Activated CD8-positive, alpha-beta T cell treated with anti-CD3 and anti-CD28 coated beads for 36 hours (primary cell): ENCODE measurements at regions not wholly inside any gene's neighbourhood (a gene's known extent, or its start where the extent isn't known, plus 50 kb on each side); places are given as distances from the start of the nearest gene placed in this dataset.
"Not testable (repeated sequence)": the region's sequence is repeated elsewhere in the genome, so short reads cannot be mapped to it uniquely, and the experiment has no call there.

Source experiments
- ATAC-seq: fragments of 200-7000 bp; cut with Tn5 transposase; one replicate; pipeline ENCODE4 v1.10.0; 2021; ENCODE audit warnings: mild to moderate bottlenecking, moderate library complexity
- CTCF ChIA-PET: fragments of 350-600 bp; sonication (Branson Sonifier 250); formaldehyde crosslinking; loops from one replicate; lab custom pipeline; 2021; ENCODE audit warnings: antibody characterized with exemption; lab: Charles Lee
- POLR2A ChIA-PET: fragments of 350-600 bp; sonication (Branson Sonifier 250); formaldehyde crosslinking; loops from one replicate; lab custom pipeline; 2021; ENCODE audit warnings: antibody characterized with exemption; lab: Charles Lee
- DNase-seq: peaks from one replicate; pipeline ENCODE4 v3.0.0-alpha.2; 2020
- H3K27ac Mint-ChIP-seq: one replicate; pipeline ENCODE4 v1.8.0; 2021; ENCODE audit warnings: mild to moderate bottlenecking, mixed read lengths
- H3K27me3 Mint-ChIP-seq: one replicate; pipeline ENCODE4 v1.8.0; 2021; ENCODE audit warnings: mixed read lengths
- H3K36me3 Mint-ChIP-seq: one replicate; pipeline ENCODE4 v1.8.0; 2021; ENCODE audit warnings: low read depth, mixed read lengths
- H3K4me1 Mint-ChIP-seq: one replicate; pipeline ENCODE4 v1.8.0; 2021; ENCODE audit warnings: low read depth, mixed read lengths
- H3K4me3 Mint-ChIP-seq: one replicate; pipeline ENCODE4 v1.8.0; 2021; ENCODE audit warnings: mild to moderate bottlenecking, moderate library complexity, mixed read lengths
- H3K9me3 Mint-ChIP-seq: one replicate; pipeline ENCODE4 v1.8.0; 2021; ENCODE audit warnings: mixed read lengths
- intact Hi-C: fragments of 100-400 bp; cut with micrococcal nuclease; formaldehyde crosslinking; loops from one replicate; pipeline ENCODE4 v1.10.0; 2022
- TF ChIP-seq, protein P1 (sequence below): fragments of 200-600 bp; IDR thresholded peaks from one replicate; pipeline ENCODE4 v1.8.0; 2022; ENCODE audit warnings: antibody characterized with exemption, mild to moderate bottlenecking

- ATAC-seq, result no peak
- Mint-ChIP-seq H3K4me3 (no peak overlapping the region), H3K27ac (no peak overlapping the region), H3K9me3 (peaks cover 7% of the 10 kb centered on the region), H3K36me3 (no peaks in the 10 kb centered on the region), H3K27me3 (no peaks in the 10 kb centered on the region), H3K4me1 (no peaks in the 10 kb centered on the region)
- intact Hi-C loops, result no loop called here
- CTCF ChIA-PET, result no interaction called here
- POLR2A ChIA-PET, result no interaction called here
- no peak for DNase-seq
- TF ChIP-seq, protein P1, sequence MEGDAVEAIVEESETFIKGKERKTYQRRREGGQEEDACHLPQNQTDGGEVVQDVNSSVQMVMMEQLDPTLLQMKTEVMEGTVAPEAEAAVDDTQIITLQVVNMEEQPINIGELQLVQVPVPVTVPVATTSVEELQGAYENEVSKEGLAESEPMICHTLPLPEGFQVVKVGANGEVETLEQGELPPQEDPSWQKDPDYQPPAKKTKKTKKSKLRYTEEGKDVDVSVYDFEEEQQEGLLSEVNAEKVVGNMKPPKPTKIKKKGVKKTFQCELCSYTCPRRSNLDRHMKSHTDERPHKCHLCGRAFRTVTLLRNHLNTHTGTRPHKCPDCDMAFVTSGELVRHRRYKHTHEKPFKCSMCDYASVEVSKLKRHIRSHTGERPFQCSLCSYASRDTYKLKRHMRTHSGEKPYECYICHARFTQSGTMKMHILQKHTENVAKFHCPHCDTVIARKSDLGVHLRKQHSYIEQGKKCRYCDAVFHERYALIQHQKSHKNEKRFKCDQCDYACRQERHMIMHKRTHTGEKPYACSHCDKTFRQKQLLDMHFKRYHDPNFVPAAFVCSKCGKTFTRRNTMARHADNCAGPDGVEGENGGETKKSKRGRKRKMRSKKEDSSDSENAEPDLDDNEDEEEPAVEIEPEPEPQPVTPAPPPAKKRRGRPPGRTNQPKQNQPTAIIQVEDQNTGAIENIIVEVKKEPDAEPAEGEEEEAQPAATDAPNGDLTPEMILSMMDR, result no peak
Observed at GRCh38 chr3:22392859-22393258, 641.8 kb upstream of the ZNF385D start.

GRCh38 chr3:22399566-22399965 lies 648.6 kb upstream of the ZNF385D start:
- H3K27me3 Mint-ChIP-seq, result no peaks in the 10 kb centered on the region
- H3K36me3 Mint-ChIP-seq, result no peaks in the 10 kb centered on the region
- DNase-seq, result no peak
- H3K9me3 Mint-ChIP-seq, result peaks cover 4% of the 10 kb centered on the region
- H3K4me1 Mint-ChIP-seq, result no peaks in the 10 kb centered on the region
- H3K27ac Mint-ChIP-seq, result no peak overlapping the region
- intact Hi-C loops, result no loop called here
- ChIA-PET CTCF (no interaction called here), POLR2A (no interaction called here)
- no peak for ATAC-seq
- no peak overlapping the region for H3K4me3 Mint-ChIP-seq
- TF ChIP-seq, protein P1, result no peak

GRCh38 chr3:22401499-22401898 lies 650.5 kb upstream of the ZNF385D start:
- Mint-ChIP-seq H3K9me3 (peaks cover 3% of the 10 kb centered on the region), H3K27me3 (no peaks in the 10 kb centered on the region), H3K36me3 (no peaks in the 10 kb centered on the region), H3K4me1 (no peaks in the 10 kb centered on the region), H3K27ac (no peak overlapping the region), H3K4me3 (no peak overlapping the region)
- TF ChIP-seq, protein P1, result no peak
- no peak for DNase-seq
- intact Hi-C loops, result no loop called here
- no peak for ATAC-seq
- ChIA-PET POLR2A (no interaction called here), CTCF (no interaction called here)

GRCh38 chr3:22414239-22414638 lies 663.2 kb upstream of the ZNF385D start:
- DNase-seq (no peak), ATAC-seq (no peak)
- POLR2A ChIA-PET, result no interaction called here
- Mint-ChIP-seq H3K27me3 (no peaks in the 10 kb centered on the region), H3K36me3 (no peaks in the 10 kb centered on the region), H3K4me3 (no peak overlapping the region), H3K9me3 (no peaks in the 10 kb centered on the region), H3K27ac (no peak overlapping the region), H3K4me1 (no peaks in the 10 kb centered on the region)
- TF ChIP-seq, protein P1, result no peak
- CTCF ChIA-PET, result no interaction called here
- intact Hi-C loops, result no loop called here

- DNase-seq, ATAC-seq, H3K4me3 Mint-ChIP-seq, H3K36me3 Mint-ChIP-seq, H3K9me3 Mint-ChIP-seq, H3K4me1 Mint-ChIP-seq, H3K27ac Mint-ChIP-seq, H3K27me3 Mint-ChIP-seq, CTCF ChIA-PET, intact Hi-C loops: not testable (repeated sequence)
- POLR2A ChIA-PET, result interaction anchor here (0.6 kb wide), 1 partner anchor 114 kb away, joined by 3 read pairs; no protein-coding TSS in a partner anchor
Observed at GRCh38 chr3:22416838-22417446, 665.9 kb upstream of the ZNF385D start.

- ChIA-PET CTCF (no interaction called here), POLR2A (no interaction called here)
- intact Hi-C loops, result no loop called here
- ATAC-seq (no peak), DNase-seq (no peak)
- Mint-ChIP-seq H3K27me3 (no peaks in the 10 kb centered on the region), H3K4me3 (no peak overlapping the region), H3K4me1 (no peaks in the 10 kb centered on the region), H3K36me3 (no peaks in the 10 kb centered on the region), H3K27ac (no peak overlapping the region), H3K9me3 (no peaks in the 10 kb centered on the region)
- TF ChIP-seq, protein P1, result no peak
Observed at GRCh38 chr3:22419261-22419660, 668.3 kb upstream of the ZNF385D start.
